AG08396 (cell line): ENCODE measurements at regions not wholly inside any gene's neighbourhood (a gene's known extent, or its start where the extent isn't known, plus 50 kb on each side); places are given as distances from the start of the nearest gene placed in this dataset.

ENCODE experiments used
- DNase-seq: peaks from one replicate; pipeline ENCODE4 v3.0.0; 2012; ENCODE audit warnings: low spot score, mixed read lengths

GRCh38 chr5:167595196-167595595 is 696.2 kb upstream of the WWC1 start:
- DNase-seq, result no peak

GRCh38 chr5:167598166-167598565 is 693.3 kb upstream of the WWC1 start:
- DNase-seq, result no peak

- no peak for DNase-seq
Measured at GRCh38 chr5:167602067-167602466, 689.4 kb upstream of the WWC1 start.

- DNase-seq, result no peak
Measured at GRCh38 chr5:167603135-167603534, 688.3 kb upstream of the WWC1 start.

- no peak for DNase-seq
Measured at GRCh38 chr5:167608390-167609272, 682.8 kb upstream of the WWC1 start.

- DNase-seq, result no peak
Measured at GRCh38 chr5:167614294-167615021, 677.0 kb upstream of the WWC1 start.

GRCh38 chr5:167616043-167616890 is 675.2 kb upstream of the WWC1 start:
- DNase-seq, result no peak

GRCh38 chr5:167623354-167623753 is 668.1 kb upstream of the WWC1 start:
- no peak for DNase-seq

- DNase-seq, result no peak
Measured at GRCh38 chr5:167624053-167624452, 667.4 kb upstream of the WWC1 start.

GRCh38 chr5:167626341-167627123 is 664.9 kb upstream of the WWC1 start:
- DNase-seq, result no peak

- DNase-seq, result no peak
Measured at GRCh38 chr5:167629634-167630033, 661.8 kb upstream of the WWC1 start.

GRCh38 chr5:167631191-167631590 is 660.3 kb upstream of the WWC1 start:
- no peak for DNase-seq

- DNase-seq, result no peak
Measured at GRCh38 chr5:167633114-167633513, 658.3 kb upstream of the WWC1 start.

GRCh38 chr5:167633931-167634341 is 657.5 kb upstream of the WWC1 start:
- DNase-seq, result peak; percentile 18

- DNase-seq, result peak; percentile 8
Measured at GRCh38 chr5:167634432-167634831, 657.0 kb upstream of the WWC1 start.

GRCh38 chr5:167638816-167639215 is 652.6 kb upstream of the WWC1 start:
- no peak for DNase-seq

- no peak for DNase-seq
Measured at GRCh38 chr5:167639273-167639672, 652.2 kb upstream of the WWC1 start.

GRCh38 chr5:167639766-167640165 is 651.7 kb upstream of the WWC1 start:
- no peak for DNase-seq

GRCh38 chr5:167642181-167642580 is 649.3 kb upstream of the WWC1 start:
- DNase-seq, result no peak

- peak; percentile 21 for DNase-seq
Measured at GRCh38 chr5:167642779-167643517, 648.5 kb upstream of the WWC1 start.
